IMR-90 (cell line): ENCODE measurements at regions not wholly inside any gene's neighbourhood (a gene's known extent, or its start where the extent isn't known, plus 50 kb on each side); places are given as distances from the start of the nearest gene placed in this dataset.

Experiments used
- ATAC-seq: fragments of 200-7000 bp; cut with Tn5 transposase; 2 replicates; pipeline ENCODE4 v1.9.1; 2020; ENCODE audit warnings: low read depth, mild to moderate bottlenecking, moderate library complexity
- BruUV-seq: library from RNA; stranded (reverse); fragments of 400-500 nt; replicated peaks from 2 replicates; lab custom pipeline; 2021; lab: Mats Ljungman, UMichigan
- CTCF ChIA-PET: fragments of 300-600 bp; formaldehyde crosslinking; extraction: SDS; loops from one replicate; lab custom pipeline; 2021; ENCODE audit warnings: antibody characterized with exemption; lab: Yijun Ruan, JAX
- POLR2A ChIA-PET: fragments of 300-600 bp; sonication (Branson Sonifier 250); formaldehyde crosslinking; loops from one replicate; lab custom pipeline; 2022; ENCODE audit warnings: antibody characterized with exemption; ENCODE audit not compliant: unreplicated experiment; lab: Charles Lee
- DNase-seq: peaks from one replicate; pipeline ENCODE4 v3.0.0; 2013
- H2AFZ ChIP-seq: replicated peaks from 2 replicates; pipeline ENCODE3; 2013; ENCODE audit warnings: low read length, mild to moderate bottlenecking; ENCODE audit not compliant: poor library complexity
- H2AK5ac ChIP-seq: 2 replicates; pipeline ENCODE4 v1.6.1; 2013; ENCODE audit warnings: low read depth, low read length, inconsistent platforms
- H2AK9ac ChIP-seq: replicated peaks from 2 replicates; pipeline ENCODE3; 2013; ENCODE audit warnings: mild to moderate bottlenecking, low read depth, low read length, moderate library complexity; ENCODE audit not compliant: poor library complexity
- H2BK120ac ChIP-seq: 2 replicates; pipeline ENCODE4 v1.6.1; 2013; ENCODE audit warnings: low read depth, low read length, inconsistent platforms
- H2BK15ac ChIP-seq: 3 replicates; pipeline ENCODE4 v1.6.1; 2013; ENCODE audit warnings: low read depth, low read length, inconsistent platforms
- H2BK20ac ChIP-seq: 2 replicates; pipeline ENCODE4 v1.6.1; 2013; ENCODE audit warnings: low read depth, mild to moderate bottlenecking, inconsistent platforms, low read length, moderate library complexity
- H2BK5ac ChIP-seq: 2 replicates; pipeline ENCODE4 v1.6.1; 2013; ENCODE audit warnings: mild to moderate bottlenecking, low read depth, low read length, inconsistent platforms; ENCODE audit not compliant: poor library complexity, severe bottlenecking
- H3K14ac ChIP-seq: replicated peaks from 2 replicates; pipeline ENCODE4 v1.6.1; 2013; ENCODE audit warnings: low read depth, low read length, inconsistent platforms
- H3K18ac ChIP-seq: 2 replicates; pipeline ENCODE4 v1.6.1; 2013; ENCODE audit warnings: low read depth, low read length, control low read depth
- H3K23ac ChIP-seq: 2 replicates; pipeline ENCODE4 v1.6.1; 2013; ENCODE audit warnings: low read depth, low read length, inconsistent platforms
- H3K27ac ChIP-seq: 2 replicates; pipeline ENCODE4 v1.5.1; 2013; ENCODE audit warnings: mild to moderate bottlenecking, control low read depth, low read length; ENCODE audit not compliant: insufficient read depth
- H3K27me3 ChIP-seq: 2 replicates; pipeline ENCODE4 v1.6.1; 2013; ENCODE audit warnings: low read length; ENCODE audit not compliant: control insufficient read depth, insufficient read depth
- H3K36me3 ChIP-seq: 2 replicates; pipeline ENCODE4 v1.6.1; 2013; ENCODE audit warnings: low read length, mixed read lengths; ENCODE audit not compliant: control insufficient read depth, insufficient read depth
- H3K4ac ChIP-seq: 2 replicates; pipeline ENCODE4 v1.6.1; 2013; ENCODE audit warnings: low read depth, low read length, inconsistent platforms
- H3K4me1 ChIP-seq: 2 replicates; pipeline ENCODE4 v1.6.1; 2013; ENCODE audit warnings: low read length, mixed read lengths; ENCODE audit not compliant: control insufficient read depth, insufficient read depth
- H3K4me2 ChIP-seq: 2 replicates; pipeline ENCODE4 v1.6.1; 2013; ENCODE audit warnings: low read depth, mild to moderate bottlenecking, control low read depth, low read length, moderate library complexity
- H3K4me3 ChIP-seq: 2 replicates; pipeline ENCODE4 v1.5.1; 2013; ENCODE audit warnings: low read depth, mild to moderate bottlenecking, control low read depth, low read length, moderate library complexity; ENCODE audit not compliant: insufficient read depth
- H3K56ac ChIP-seq: 2 replicates; pipeline ENCODE4 v1.6.1; 2013; ENCODE audit warnings: low read length, inconsistent platforms; ENCODE audit not compliant: insufficient read depth; ENCODE audit errors: extremely low read depth
- H3K79me1 ChIP-seq, 2 experiments: 2 replicates each; pipeline ENCODE4 v1.6.1; 2013; ENCODE audit warnings: low read length in 2 of 2, inconsistent platforms in 1 of 2, low read depth in 1 of 2
- H3K9ac ChIP-seq: 2 replicates; pipeline ENCODE4 v1.6.1; 2013; ENCODE audit warnings: low read depth, low read length, control low read depth
- H3K9me1 ChIP-seq: 2 replicates; pipeline ENCODE4 v1.6.1; 2013; ENCODE audit warnings: low read length, inconsistent platforms; ENCODE audit not compliant: insufficient read depth
- H3K9me3 ChIP-seq: 2 replicates; pipeline ENCODE4 v1.6.1; 2013; ENCODE audit warnings: low read length; ENCODE audit not compliant: control insufficient read depth, insufficient read depth
- H4K20me1 ChIP-seq: 2 replicates; pipeline ENCODE4 v1.6.1; 2013; ENCODE audit warnings: low read length, inconsistent platforms; ENCODE audit not compliant: insufficient read depth
- H4K5ac ChIP-seq: 2 replicates; pipeline ENCODE4 v1.6.1; 2013; ENCODE audit warnings: mild to moderate bottlenecking, low read depth, low read length, control low read depth
- H4K8ac ChIP-seq, 2 experiments: 2 replicates each; pipeline ENCODE4 v1.6.1; 2013; ENCODE audit warnings: low read depth in 2 of 2, low read length in 2 of 2, control low read depth in 1 of 2, inconsistent platforms in 1 of 2
- H4K91ac ChIP-seq: 2 replicates; pipeline ENCODE4 v1.6.1; 2013; ENCODE audit warnings: low read depth, low read length, inconsistent platforms; ENCODE audit not compliant: insufficient read depth
- CEBPB ChIP-seq: IDR thresholded peaks from 2 replicates; pipeline ENCODE4 v1.6.1; 2012; ENCODE audit warnings: low read depth, low read length, improper control_type of control experiment
- CHD1 ChIP-seq: IDR thresholded peaks from 2 replicates; pipeline ENCODE4 v1.6.1; 2012; ENCODE audit warnings: low read depth, low read length, improper control_type of control experiment
- FOS ChIP-seq: fragments of 150-350 bp; IDR thresholded peaks from 2 replicates; pipeline ENCODE4 v1.6.1; 2016; ENCODE audit warnings: low read depth, low read length
- MAZ ChIP-seq: IDR thresholded peaks from 2 replicates; pipeline ENCODE4 v1.6.1; 2012; ENCODE audit warnings: low read depth, mild to moderate bottlenecking, low read length, improper control_type of control experiment, moderate library complexity, borderline replicate concordance
- MXI1 ChIP-seq: IDR thresholded peaks from 2 replicates; pipeline ENCODE4 v1.6.1; 2012; ENCODE audit warnings: low read depth, mild to moderate bottlenecking, low read length, moderate library complexity, borderline replicate concordance
- NFE2L2 ChIP-seq: fragments of 150-350 bp; IDR thresholded peaks from 2 replicates; pipeline ENCODE4 v1.6.1; 2016; ENCODE audit warnings: low read depth, mild to moderate bottlenecking, low read length
- POLR2A ChIP-seq: IDR thresholded peaks from 2 replicates; pipeline ENCODE4 v1.6.1; 2012; ENCODE audit warnings: mild to moderate bottlenecking, low read depth, low read length
- RAD21 ChIP-seq: IDR thresholded peaks from 2 replicates; pipeline ENCODE4 v1.6.1; 2012; ENCODE audit warnings: low read length, improper control_type of control experiment
- RFX5 ChIP-seq: IDR thresholded peaks from 2 replicates; pipeline ENCODE4 v1.8.0; 2012; ENCODE audit warnings: low read depth, mild to moderate bottlenecking, low read length, moderate library complexity
- SMC3 ChIP-seq: fragments of 150-350 bp; IDR thresholded peaks from 2 replicates; pipeline ENCODE4 v1.6.1; 2016; ENCODE audit warnings: low read depth, mild to moderate bottlenecking, antibody characterized with exemption, low read length, moderate library complexity
- USF2 ChIP-seq: fragments of 150-350 bp; IDR thresholded peaks from 2 replicates; pipeline ENCODE4 v1.6.1; 2017; ENCODE audit warnings: mild to moderate bottlenecking, antibody characterized with exemption, low read length, low read depth
- dilution Hi-C: fragments of 300-500 bp; cut with HindIII; formaldehyde crosslinking; loops from one replicate; pipeline ENCODE4 v1.14.3; 2018; ENCODE audit warnings: low sequenced_read_pairs; ENCODE audit not compliant: unreplicated experiment
- in situ Hi-C: fragments of 300-500 bp; cut with MboI; formaldehyde crosslinking; loops from 3 replicates; pipeline ENCODE4 v1.14.3; 2019; ENCODE audit warnings: low sequenced_read_pairs, inconsistent platforms, mixed read lengths
- intact Hi-C: fragments of 100-400 bp; cut with micrococcal nuclease; formaldehyde crosslinking; loops from 2 replicates; pipeline ENCODE4 v1.10.0; 2022
- TF ChIP-seq, protein P1 (sequence below): conservative IDR thresholded peaks from 2 replicates; pipeline ENCODE4 v1.5.1; 2012; ENCODE audit warnings: mild to moderate bottlenecking, low read depth, low read length, improper control_type of control experiment
- TF ChIP-seq, protein P2 (sequence below): fragments of 150-350 bp; IDR thresholded peaks from 2 replicates; pipeline ENCODE4 v1.6.1; 2016; ENCODE audit warnings: low read depth, mild to moderate bottlenecking, low read length, moderate library complexity, borderline replicate concordance

GRCh38 chr11:16591157-16591556 is 147.3 kb upstream of the C11orf58 start:
- Histone ChIP-seq H4K91ac (no peak overlapping the region), H2BK20ac (no peak overlapping the region), H3K23ac (no peak overlapping the region), H4K8ac (no peak overlapping the region), H3K9ac (no peak overlapping the region), H3K36me3 (no peaks in the 10 kb centered on the region), H3K56ac (no peak overlapping the region), H3K9me3 (no peaks in the 10 kb centered on the region), H2AK9ac (no peak overlapping the region), H3K4me1 (peaks cover 2% of the 10 kb centered on the region; the same call in 1 of the 2 replicates), H2BK120ac (no peak overlapping the region), H3K79me1 (peaks cover 4 to 22% of the 10 kb centered on the region in 2 experiments; a peak in 3 of 4 replicates), H3K27me3 (no peaks in the 10 kb centered on the region), H3K4me3 (no peak overlapping the region), H3K4me2 (no peak overlapping the region), H4K20me1 (peaks cover 6% of the 10 kb centered on the region; the same call in 1 of the 2 replicates), H3K27ac (no peak overlapping the region), H2AFZ (no peak overlapping the region), H2BK5ac (no peak overlapping the region), H3K4ac (no peak overlapping the region), H3K9me1 (no peaks in the 10 kb centered on the region), H2AK5ac (no peak overlapping the region), H4K5ac (no peak overlapping the region), H2BK15ac (no peak overlapping the region), H3K14ac (no peak overlapping the region), H3K18ac (no peak overlapping the region)
- BruUV-seq = no TSS peak
- ATAC-seq (no peak), DNase-seq (no peak)
- intact Hi-C loops = no loop called here
- POLR2A ChIA-PET = no interaction called here
- dilution Hi-C loops = no loop called here
- CTCF ChIA-PET = no interaction called here
- TF ChIP-seq SMC3 (no peak), MXI1 (no peak), NFE2L2 (no peak), RAD21 (no peak), CEBPB (no peak), FOS (no peak), RFX5 (no peak), USF2 (no peak), CHD1 (no peak), POLR2A (no peak), MAZ (no peak)
- TF ChIP-seq, protein P1, sequence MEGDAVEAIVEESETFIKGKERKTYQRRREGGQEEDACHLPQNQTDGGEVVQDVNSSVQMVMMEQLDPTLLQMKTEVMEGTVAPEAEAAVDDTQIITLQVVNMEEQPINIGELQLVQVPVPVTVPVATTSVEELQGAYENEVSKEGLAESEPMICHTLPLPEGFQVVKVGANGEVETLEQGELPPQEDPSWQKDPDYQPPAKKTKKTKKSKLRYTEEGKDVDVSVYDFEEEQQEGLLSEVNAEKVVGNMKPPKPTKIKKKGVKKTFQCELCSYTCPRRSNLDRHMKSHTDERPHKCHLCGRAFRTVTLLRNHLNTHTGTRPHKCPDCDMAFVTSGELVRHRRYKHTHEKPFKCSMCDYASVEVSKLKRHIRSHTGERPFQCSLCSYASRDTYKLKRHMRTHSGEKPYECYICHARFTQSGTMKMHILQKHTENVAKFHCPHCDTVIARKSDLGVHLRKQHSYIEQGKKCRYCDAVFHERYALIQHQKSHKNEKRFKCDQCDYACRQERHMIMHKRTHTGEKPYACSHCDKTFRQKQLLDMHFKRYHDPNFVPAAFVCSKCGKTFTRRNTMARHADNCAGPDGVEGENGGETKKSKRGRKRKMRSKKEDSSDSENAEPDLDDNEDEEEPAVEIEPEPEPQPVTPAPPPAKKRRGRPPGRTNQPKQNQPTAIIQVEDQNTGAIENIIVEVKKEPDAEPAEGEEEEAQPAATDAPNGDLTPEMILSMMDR = no peak
- TF ChIP-seq, protein P2, sequence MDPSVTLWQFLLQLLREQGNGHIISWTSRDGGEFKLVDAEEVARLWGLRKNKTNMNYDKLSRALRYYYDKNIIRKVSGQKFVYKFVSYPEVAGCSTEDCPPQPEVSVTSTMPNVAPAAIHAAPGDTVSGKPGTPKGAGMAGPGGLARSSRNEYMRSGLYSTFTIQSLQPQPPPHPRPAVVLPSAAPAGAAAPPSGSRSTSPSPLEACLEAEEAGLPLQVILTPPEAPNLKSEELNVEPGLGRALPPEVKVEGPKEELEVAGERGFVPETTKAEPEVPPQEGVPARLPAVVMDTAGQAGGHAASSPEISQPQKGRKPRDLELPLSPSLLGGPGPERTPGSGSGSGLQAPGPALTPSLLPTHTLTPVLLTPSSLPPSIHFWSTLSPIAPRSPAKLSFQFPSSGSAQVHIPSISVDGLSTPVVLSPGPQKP = no peak
- in situ Hi-C loops = no loop called here
